Endothelial cell of umbilical vein (primary cell): ENCODE measurements at regions not wholly inside any gene's neighbourhood (a gene's known extent, or its start where the extent isn't known, plus 50 kb on each side); places are given as distances from the start of the nearest gene placed in this dataset.

Experiments used
- BruUV-seq: library from RNA; stranded (reverse); fragments of 400-500 nt; replicated peaks from 2 replicates; lab custom pipeline; 2021; lab: Mats Ljungman, UMichigan
- CTCF ChIA-PET: fragments of 300-600, 350-600 bp; sonication (Branson Sonifier 250); formaldehyde crosslinking; loops from one replicate; lab custom pipeline; 2021; ENCODE audit warnings: antibody characterized with exemption, inconsistent platforms; lab: Charles Lee
- POLR2A ChIA-PET: fragments of 300-600, 350-600 bp; sonication (Branson Sonifier 250); formaldehyde crosslinking; loops from one replicate; lab custom pipeline; 2021; ENCODE audit warnings: antibody characterized with exemption, inconsistent platforms; lab: Charles Lee
- DNase-seq: peaks from one replicate; pipeline ENCODE4 v3.0.0-alpha.2; 2011; ENCODE audit warnings: low read depth, low spot score
- FAIRE-seq: peaks from 2 replicates; lab custom pipeline; 2011; peaks lifted over from hg19 to GRCh38; lab: Jason Lieb, UNC
- H2AFZ ChIP-seq: 2 replicates; pipeline ENCODE4 v1.6.0; 2012; ENCODE audit warnings: low read depth, low read length, control low read depth, inconsistent platforms
- H3K27ac ChIP-seq: 2 replicates; pipeline ENCODE4 v1.5.1; 2011; ENCODE audit warnings: low read depth, mild to moderate bottlenecking, control low read depth, low read length, moderate library complexity; ENCODE audit not compliant: insufficient read depth
- H3K27me3 ChIP-seq, 2 experiments: 2 replicates each; pipeline versions ENCODE4 v1.6.0 to v1.6.1; 2011; ENCODE audit warnings: low read length in 2 of 2, mixed read lengths in 1 of 2; ENCODE audit not compliant: control insufficient read depth in 2 of 2, insufficient read depth in 2 of 2
- H3K36me3 ChIP-seq, 2 experiments: 2 replicates in 1 of 2; 3 replicates in 1 of 2; pipeline ENCODE4 v1.5.1; 2011; ENCODE audit warnings: low read length in 2 of 2, mild to moderate bottlenecking in 1 of 2, moderate library complexity in 1 of 2; ENCODE audit not compliant: control insufficient read depth in 2 of 2, insufficient read depth in 2 of 2; ENCODE audit errors: extremely low read depth in 1 of 2
- H3K4me1 ChIP-seq: 3 replicates; pipeline ENCODE4 v1.5.1; 2011; ENCODE audit warnings: mild to moderate bottlenecking, low read length; ENCODE audit not compliant: control insufficient read depth, insufficient read depth; ENCODE audit errors: extremely low read depth
- H3K4me2 ChIP-seq: 2 replicates; pipeline ENCODE4 v1.6.1; 2011; ENCODE audit warnings: low read length, control low read depth, mixed read lengths; ENCODE audit not compliant: insufficient read depth
- H3K4me3 ChIP-seq, 3 experiments: fragments of 200-600 bp in 1 of 3; sonication (generic), shearing (Covaris generic) in 1 of 3; replicated peaks in 1 of 3; 2 replicates each; pipeline ENCODE4 v1.5.1; 2011 to 2016; ENCODE audit warnings: control low read depth in 3 of 3, low read length in 3 of 3, mild to moderate bottlenecking in 2 of 3, inconsistent platforms in 1 of 3, low read depth in 1 of 3, moderate library complexity in 1 of 3; ENCODE audit not compliant: insufficient read depth in 1 of 3
- H3K79me2 ChIP-seq: 2 replicates; pipeline ENCODE4 v1.6.0; 2012; ENCODE audit warnings: low read length, inconsistent platforms; ENCODE audit not compliant: control insufficient read depth, insufficient read depth
- H3K9ac ChIP-seq: replicated peaks from 2 replicates; pipeline ENCODE3; 2011; ENCODE audit warnings: low read length, control low read depth; ENCODE audit not compliant: insufficient read depth; ENCODE audit errors: extremely low read depth
- H3K9me1 ChIP-seq: replicated peaks from 3 replicates; pipeline ENCODE4 v1.6.0; 2011; ENCODE audit warnings: mild to moderate bottlenecking, low read length; ENCODE audit not compliant: control insufficient read depth, insufficient read depth; ENCODE audit errors: extremely low read depth
- H3K9me3 ChIP-seq: replicated peaks from 2 replicates; pipeline ENCODE4 v1.5.1; 2012; ENCODE audit warnings: low read length, inconsistent platforms; ENCODE audit not compliant: control insufficient read depth, insufficient read depth
- H4K20me1 ChIP-seq: replicated peaks from 2 replicates; pipeline ENCODE3; 2011; ENCODE audit warnings: mild to moderate bottlenecking, low read length; ENCODE audit not compliant: control insufficient read depth, insufficient read depth; ENCODE audit errors: extremely low read depth
- CTCF ChIP-seq, 2 donors: IDR thresholded peaks; 1 replicate in 1 of 2; 2 replicates in 1 of 2; pipeline ENCODE4 v1.5.1; 2011; ENCODE audit warnings: low read length in 2 of 2, mild to moderate bottlenecking in 2 of 2, moderate library complexity in 2 of 2, control low read depth in 1 of 2, inconsistent platforms in 1 of 2, low read depth in 1 of 2; ENCODE audit not compliant: insufficient read depth in 1 of 2; ENCODE audit errors: extremely low read depth in 1 of 2
- EZH2 ChIP-seq: IDR thresholded peaks from 2 replicates; pipeline ENCODE4 v1.6.1; 2012; ENCODE audit warnings: borderline replicate concordance, low read depth, mild to moderate bottlenecking, moderate library complexity, low read length, inconsistent platforms; ENCODE audit not compliant: severe bottlenecking
- FOS ChIP-seq: IDR thresholded peaks from 2 replicates; pipeline ENCODE4 v1.6.1; 2011; ENCODE audit warnings: mild to moderate bottlenecking, low read length, moderate library complexity, borderline replicate concordance; ENCODE audit not compliant: insufficient read depth
- GATA2 ChIP-seq: IDR thresholded peaks from 2 replicates; pipeline ENCODE4 v1.7.0; 2011; ENCODE audit warnings: low read depth, mild to moderate bottlenecking, moderate library complexity, mixed read lengths, low read length; ENCODE audit not compliant: insufficient read length, insufficient read depth
- JUN ChIP-seq: IDR thresholded peaks from 2 replicates; pipeline ENCODE4 v1.6.1; 2011; ENCODE audit warnings: borderline replicate concordance, low read depth; ENCODE audit not compliant: insufficient read length, insufficient read depth
- MAX ChIP-seq: IDR thresholded peaks from 2 replicates; pipeline ENCODE4 v1.6.1; 2011; ENCODE audit not compliant: insufficient read depth, insufficient read length
- POLR2A ChIP-seq: IDR thresholded peaks from 2 replicates; pipeline ENCODE4 v1.6.1; 2012; ENCODE audit warnings: low read depth, mild to moderate bottlenecking, control low read depth, low read length
- POLR2AphosphoS5 ChIP-seq: IDR thresholded peaks from 2 replicates; pipeline ENCODE4 v1.6.1; 2012; ENCODE audit warnings: low read depth, mild to moderate bottlenecking, control low read depth, low read length, moderate library complexity; ENCODE audit not compliant: insufficient read depth
- dilution Hi-C: fragments of 300-500 bp; cut with MboI; formaldehyde crosslinking; loops from one replicate; pipeline ENCODE4 v1.15.0; 2019; ENCODE audit warnings: low sequenced_read_pairs; ENCODE audit not compliant: extremely low pct_ligation_motif_present
- intact Hi-C: fragments of 100-400 bp; cut with micrococcal nuclease; formaldehyde crosslinking; loops from one replicate; pipeline ENCODE4 v1.10.0; 2022

- dilution Hi-C loops, result no loop called here
- H3K9me1 ChIP-seq, result no peaks in the 10 kb centered on the region
- H3K4me2 ChIP-seq, result no peak overlapping the region
- no TSS peak for BruUV-seq
- no peak for TF ChIP-seq POLR2AphosphoS5
- TF ChIP-seq GATA2, result no peak
- TF ChIP-seq CTCF (IDR thresholded peaks at IDR 0.05; ENCODE audit: extremely low read depth in 1 of 2, insufficient read depth in 1 of 2, low read depth in 1 of 2, low read length in 2 of 2), result no peak
- TF ChIP-seq MAX, result no peak
- no peak for TF ChIP-seq EZH2
- no peak for TF ChIP-seq POLR2A
- no peak for TF ChIP-seq JUN
- TF ChIP-seq FOS, result no peak
- no peak for FAIRE-seq
- ChIA-PET CTCF (interaction anchor here (1.6 kb wide), 1 partner anchor 111 kb away, joined by 3 read pairs; no protein-coding TSS in a partner anchor), POLR2A (no interaction called here)
- H3K36me3 ChIP-seq, result no peaks in the 10 kb centered on the region
- no peaks in the 10 kb centered on the region for H3K27me3 ChIP-seq
- no peak overlapping the region for H2AFZ ChIP-seq
- H3K9me3 ChIP-seq, result no peaks in the 10 kb centered on the region
- intact Hi-C loops, result no loop called here
- no peak overlapping the region for H3K9ac ChIP-seq
- peaks cover 20% of the 10 kb centered on the region for H3K4me1 ChIP-seq
- H4K20me1 ChIP-seq, result no peaks in the 10 kb centered on the region
- H3K79me2 ChIP-seq, result no peaks in the 10 kb centered on the region
- H3K27ac ChIP-seq, result no peak overlapping the region
- DNase-seq, result no peak
- no peak overlapping the region for H3K4me3 ChIP-seq
Observed at GRCh38 chr3:150344079-150344759, 63.9 kb upstream of the TSC22D2 start.
